GM18858 (cell line): ENCODE measurements at regions not wholly inside any gene's neighbourhood (a gene's known extent, or its start where the extent isn't known, plus 50 kb on each side); places are given as distances from the start of the nearest gene placed in this dataset.
"Not testable (repeated sequence)": the region's sequence is repeated elsewhere in the genome, so short reads cannot be mapped to it uniquely, and the experiment has no call there.

Experiments used
- ATAC-seq: cut with Tn5 transposase; IDR thresholded peaks from one replicate; pipeline ENCODE4 v1.9.1; 2021; ENCODE audit not compliant: unreplicated experiment

- ATAC-seq, result no peak
Measured at GRCh38 chr14:48125654-48126053, 450.2 kb upstream of the MDGA2 start.

- ATAC-seq, result no peak
Measured at GRCh38 chr14:48113713-48114112, 438.3 kb upstream of the MDGA2 start.

GRCh38 chr14:48111151-48111550, 435.7 kb upstream of the MDGA2 start:
- no peak for ATAC-seq

- no peak for ATAC-seq
Measured at GRCh38 chr14:48107646-48108045, 432.2 kb upstream of the MDGA2 start.

- no peak for ATAC-seq
Measured at GRCh38 chr14:48096897-48097296, 421.5 kb upstream of the MDGA2 start.

GRCh38 chr14:48086516-48086915, 411.1 kb upstream of the MDGA2 start:
- no peak for ATAC-seq

GRCh38 chr14:48075487-48075886, 400.1 kb upstream of the MDGA2 start:
- no peak for ATAC-seq

- ATAC-seq, result no peak
Measured at GRCh38 chr14:48052973-48053372, 377.6 kb upstream of the MDGA2 start.

GRCh38 chr14:48035836-48036235, 360.4 kb upstream of the MDGA2 start:
- no peak for ATAC-seq

- ATAC-seq, result no peak
Measured at GRCh38 chr14:48027115-48027514, 351.7 kb upstream of the MDGA2 start.

- ATAC-seq, result no peak
Measured at GRCh38 chr14:48023881-48024280, 348.5 kb upstream of the MDGA2 start.

- ATAC-seq, result not testable (repeated sequence)
Measured at GRCh38 chr14:48011484-48011883, 336.1 kb upstream of the MDGA2 start.

GRCh38 chr14:48008646-48009045, 333.2 kb upstream of the MDGA2 start:
- no peak for ATAC-seq

GRCh38 chr14:48005986-48006385, 330.6 kb upstream of the MDGA2 start:
- ATAC-seq, result no peak

GRCh38 chr14:47993883-47994282, 318.5 kb upstream of the MDGA2 start:
- ATAC-seq, result no peak

- no peak for ATAC-seq
Measured at GRCh38 chr14:47988175-47988574, 312.8 kb upstream of the MDGA2 start.

- no peak for ATAC-seq
Measured at GRCh38 chr14:47978871-47979270, 303.5 kb upstream of the MDGA2 start.

GRCh38 chr14:47976139-47976538, 300.7 kb upstream of the MDGA2 start:
- no peak for ATAC-seq

GRCh38 chr14:47966076-47966810, 290.8 kb upstream of the MDGA2 start:
- no peak for ATAC-seq

- no peak for ATAC-seq
Measured at GRCh38 chr14:47961634-47962033, 286.2 kb upstream of the MDGA2 start.

GRCh38 chr14:47959740-47960139, 284.3 kb upstream of the MDGA2 start:
- no peak for ATAC-seq

GRCh38 chr14:47949006-47949405, 273.6 kb upstream of the MDGA2 start:
- ATAC-seq, result no peak

- ATAC-seq, result no peak
Measured at GRCh38 chr14:47935332-47935731, 259.9 kb upstream of the MDGA2 start.
